ENCODE measurements at regions not wholly inside any gene's neighbourhood (a gene's known extent, or its start where the extent isn't known, plus 50 kb on each side); places are given as distances from the start of the nearest gene placed in this dataset.

GRCh38 chr9:108077556-108077955 is 588.0 kb upstream of the KLF4 start:
- TF ChIP-seq CTCF (IDR thresholded peaks at IDR 0.05): no peak
- no peak for TF ChIP-seq POLR2A (IDR thresholded peaks at IDR 0.05)

Data from right lobe of liver (tissue), 4 donors.